K562 (cell line): ENCODE measurements at regions not wholly inside any gene's neighbourhood (a gene's known extent, or its start where the extent isn't known, plus 50 kb on each side); places are given as distances from the start of the nearest gene placed in this dataset.
"Not testable (repeated sequence)": the region's sequence is repeated elsewhere in the genome, so short reads cannot be mapped to it uniquely, and the experiment has no call there.

Experiments
- BRCA1 ChIP-seq, 2 experiments: fragments of 450-650 bp in 1 of 2; sonication (generic) in 1 of 2; formaldehyde crosslinking in 1 of 2; IDR thresholded peaks; 2 replicates each; pipeline versions ENCODE4 v1.5.0 to v1.6.1; 2017 to 2020; ENCODE audit warnings: mild to moderate bottlenecking in 1 of 2, missing genetic modification reagents in 1 of 2
- EZH2 ChIP-seq: IDR thresholded peaks from 2 replicates; pipeline ENCODE4 v1.6.1; 2012; ENCODE audit warnings: low read depth, mild to moderate bottlenecking, inconsistent platforms, low read length, borderline replicate concordance
- HNRNPLL ChIP-seq: fragments of 200-400 bp; formaldehyde crosslinking; IDR thresholded peaks from 2 replicates; pipeline ENCODE4 v1.6.1; 2017; ENCODE audit warnings: low read length, low read depth, mild to moderate bottlenecking; ENCODE audit not compliant: poor library complexity, severe bottlenecking
- JUNB ChIP-seq: fragments of 450-650 bp; formaldehyde crosslinking; conservative IDR thresholded peaks from 2 replicates; pipeline ENCODE4 v1.4.0; 2020; ENCODE audit warnings: mild to moderate bottlenecking
- MAFK ChIP-seq: IDR thresholded peaks from 2 replicates; pipeline ENCODE4 v1.6.1; 2011; ENCODE audit warnings: low read length, improper control_type of control experiment
- MCM3 ChIP-seq: fragments of 450-650 bp; IDR thresholded peaks from 2 replicates; pipeline ENCODE4 v1.6.1; 2016
- MXI1 ChIP-seq: IDR thresholded peaks from 2 replicates; pipeline ENCODE4 v1.6.1; 2011; ENCODE audit warnings: low read depth, mild to moderate bottlenecking, improper control_type of control experiment, low read length
- ZBTB8A ChIP-seq: fragments of 450-650 bp; IDR thresholded peaks from 2 replicates; pipeline ENCODE4 v1.6.1; 2018; ENCODE audit warnings: mild to moderate bottlenecking, moderate library complexity; ENCODE audit not compliant: partially characterized antibody
- ZNF23 ChIP-seq: fragments of 250-450 bp; sonication (Bioruptor Pico); IDR thresholded peaks from 2 replicates; pipeline ENCODE4 v1.4.0; 2020; ENCODE audit warnings: mild to moderate bottlenecking
- TF ChIP-seq, protein P1 (sequence below), 3 experiments: IDR thresholded peaks in 2 of 3; conservative IDR thresholded peaks in 1 of 3; 2 replicates each; pipeline ENCODE4 v1.5.1; 2011 to 2012; ENCODE audit warnings: low read length in 3 of 3, mild to moderate bottlenecking in 3 of 3, control low read depth in 2 of 3, improper control_type of control experiment in 1 of 3, inconsistent platforms in 1 of 3, low read depth in 1 of 3, mixed read lengths in 1 of 3, moderate library complexity in 1 of 3; ENCODE audit not compliant: insufficient read depth in 2 of 3
- TF ChIP-seq, protein P2 (sequence below): sonication (generic); formaldehyde crosslinking; IDR thresholded peaks from 2 replicates; pipeline ENCODE4 v1.8.1; 2022; ENCODE audit warnings: missing genetic modification reagents
- TF ChIP-seq, protein P3 (sequence below): fragments of 250-450 bp; sonication (Bioruptor Pico); IDR thresholded peaks from 2 replicates; pipeline ENCODE4 v1.5.0; 2021; ENCODE audit warnings: mild to moderate bottlenecking, borderline replicate concordance

DNA sequence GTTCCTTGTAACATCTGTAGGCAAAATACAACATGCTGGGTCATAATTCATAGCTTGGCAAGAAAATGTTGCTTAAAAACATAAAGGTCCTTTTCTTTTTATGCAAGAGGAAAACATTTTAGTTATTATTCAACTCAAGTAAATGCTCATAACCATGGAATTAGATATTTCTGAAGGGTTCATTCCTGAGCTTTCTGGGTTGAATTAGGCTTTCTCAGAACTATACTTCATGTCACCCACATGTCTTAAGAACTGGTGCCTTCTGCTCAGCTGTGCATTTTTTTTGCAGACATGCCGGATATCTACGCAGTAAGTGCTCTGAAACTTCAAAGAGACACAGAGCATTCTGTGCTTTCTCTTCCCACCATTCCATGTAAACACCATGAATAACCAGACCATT, 571.4 kb downstream of the TTLL7 start:
- TF ChIP-seq, protein P1, sequence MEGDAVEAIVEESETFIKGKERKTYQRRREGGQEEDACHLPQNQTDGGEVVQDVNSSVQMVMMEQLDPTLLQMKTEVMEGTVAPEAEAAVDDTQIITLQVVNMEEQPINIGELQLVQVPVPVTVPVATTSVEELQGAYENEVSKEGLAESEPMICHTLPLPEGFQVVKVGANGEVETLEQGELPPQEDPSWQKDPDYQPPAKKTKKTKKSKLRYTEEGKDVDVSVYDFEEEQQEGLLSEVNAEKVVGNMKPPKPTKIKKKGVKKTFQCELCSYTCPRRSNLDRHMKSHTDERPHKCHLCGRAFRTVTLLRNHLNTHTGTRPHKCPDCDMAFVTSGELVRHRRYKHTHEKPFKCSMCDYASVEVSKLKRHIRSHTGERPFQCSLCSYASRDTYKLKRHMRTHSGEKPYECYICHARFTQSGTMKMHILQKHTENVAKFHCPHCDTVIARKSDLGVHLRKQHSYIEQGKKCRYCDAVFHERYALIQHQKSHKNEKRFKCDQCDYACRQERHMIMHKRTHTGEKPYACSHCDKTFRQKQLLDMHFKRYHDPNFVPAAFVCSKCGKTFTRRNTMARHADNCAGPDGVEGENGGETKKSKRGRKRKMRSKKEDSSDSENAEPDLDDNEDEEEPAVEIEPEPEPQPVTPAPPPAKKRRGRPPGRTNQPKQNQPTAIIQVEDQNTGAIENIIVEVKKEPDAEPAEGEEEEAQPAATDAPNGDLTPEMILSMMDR (IDR thresholded peaks at IDR 0.05 in 2 of 3, conservative IDR thresholded peaks at IDR 0.05 in 1 of 3; ENCODE audit: insufficient read depth in 2 of 3, low read depth in 1 of 3, low read length in 3 of 3), result not testable (repeated sequence)
- not testable (repeated sequence) for TF ChIP-seq HNRNPLL; ZNF23 (CRISPR knock-in tag); MXI1; MCM3; ZBTB8A; MAFK; EZH2; BRCA1 (IDR thresholded peaks at IDR 0.05); BRCA1 (CRISPR knock-in tag; IDR thresholded peaks at IDR 0.05); JUNB (CRISPR knock-in tag)
- TF ChIP-seq, protein P2, sequence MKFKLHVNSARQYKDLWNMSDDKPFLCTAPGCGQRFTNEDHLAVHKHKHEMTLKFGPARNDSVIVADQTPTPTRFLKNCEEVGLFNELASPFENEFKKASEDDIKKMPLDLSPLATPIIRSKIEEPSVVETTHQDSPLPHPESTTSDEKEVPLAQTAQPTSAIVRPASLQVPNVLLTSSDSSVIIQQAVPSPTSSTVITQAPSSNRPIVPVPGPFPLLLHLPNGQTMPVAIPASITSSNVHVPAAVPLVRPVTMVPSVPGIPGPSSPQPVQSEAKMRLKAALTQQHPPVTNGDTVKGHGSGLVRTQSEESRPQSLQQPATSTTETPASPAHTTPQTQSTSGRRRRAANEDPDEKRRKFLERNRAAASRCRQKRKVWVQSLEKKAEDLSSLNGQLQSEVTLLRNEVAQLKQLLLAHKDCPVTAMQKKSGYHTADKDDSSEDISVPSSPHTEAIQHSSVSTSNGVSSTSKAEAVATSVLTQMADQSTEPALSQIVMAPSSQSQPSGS (CRISPR knock-in tag), result not testable (repeated sequence)
- TF ChIP-seq, protein P3, sequence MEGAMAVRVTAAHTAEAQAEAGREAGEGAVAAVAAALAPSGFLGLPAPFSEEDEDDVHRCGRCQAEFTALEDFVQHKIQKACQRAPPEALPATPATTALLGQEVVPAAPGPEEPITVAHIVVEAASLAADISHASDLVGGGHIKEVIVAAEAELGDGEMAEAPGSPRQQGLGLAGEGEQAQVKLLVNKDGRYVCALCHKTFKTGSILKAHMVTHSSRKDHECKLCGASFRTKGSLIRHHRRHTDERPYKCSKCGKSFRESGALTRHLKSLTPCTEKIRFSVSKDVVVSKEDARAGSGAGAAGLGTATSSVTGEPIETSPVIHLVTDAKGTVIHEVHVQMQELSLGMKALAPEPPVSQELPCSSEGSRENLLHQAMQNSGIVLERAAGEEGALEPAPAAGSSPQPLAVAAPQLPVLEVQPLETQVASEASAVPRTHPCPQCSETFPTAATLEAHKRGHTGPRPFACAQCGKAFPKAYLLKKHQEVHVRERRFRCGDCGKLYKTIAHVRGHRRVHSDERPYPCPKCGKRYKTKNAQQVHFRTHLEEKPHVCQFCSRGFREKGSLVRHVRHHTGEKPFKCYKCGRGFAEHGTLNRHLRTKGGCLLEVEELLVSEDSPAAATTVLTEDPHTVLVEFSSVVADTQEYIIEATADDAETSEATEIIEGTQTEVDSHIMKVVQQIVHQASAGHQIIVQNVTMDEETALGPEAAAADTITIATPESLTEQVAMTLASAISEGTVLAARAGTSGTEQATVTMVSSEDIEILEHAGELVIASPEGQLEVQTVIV (CRISPR knock-in tag), result not testable (repeated sequence)
